H1 (cell line): ENCODE measurements at regions not wholly inside any gene's neighbourhood (a gene's known extent, or its start where the extent isn't known, plus 50 kb on each side); places are given as distances from the start of the nearest gene placed in this dataset.

Experiments
- PHF8 ChIP-seq: fragments of 200-600 bp; sonication (generic); conservative IDR thresholded peaks from 2 replicates; pipeline ENCODE4 v1.7.1; 2012; ENCODE audit warnings: low read depth, mild to moderate bottlenecking, inconsistent platforms, low read length, moderate library complexity

- no peak for TF ChIP-seq PHF8
These were observed 429.3 kb upstream of the FAT3 start (continued) for GRCh38 chr11:91795139-91795887.
